Hepatocyte (in vitro differentiated cells): ENCODE measurements at regions not wholly inside any gene's neighbourhood (a gene's known extent, or its start where the extent isn't known, plus 50 kb on each side); places are given as distances from the start of the nearest gene placed in this dataset.

ENCODE experiments used
- DNase-seq: peaks from one replicate; pipeline ENCODE4 v3.0.0-alpha.2; 2016; ENCODE audit warnings: low spot score
- H2AFZ ChIP-seq: fragments of 200-600 bp; sonication (generic); 2 replicates; pipeline ENCODE4 v1.6.0; 2016; ENCODE audit warnings: antibody characterized with exemption, mild to moderate bottlenecking
- H3K27ac ChIP-seq: fragments of 200-600 bp; sonication (generic); 2 replicates; pipeline ENCODE4 v1.5.1; 2016; ENCODE audit warnings: mild to moderate bottlenecking
- H3K27me3 ChIP-seq: fragments of 200-600 bp; sonication (generic); 2 replicates; pipeline ENCODE4 v1.6.1; 2016
- H3K36me3 ChIP-seq: fragments of 200-600 bp; sonication (generic); replicated peaks from 2 replicates; pipeline ENCODE4 v1.5.1; 2016; ENCODE audit warnings: low read depth; ENCODE audit not compliant: insufficient read depth
- H3K4me1 ChIP-seq: fragments of 200-600 bp; sonication (generic); 2 replicates; pipeline ENCODE4 v1.5.1; 2016; ENCODE audit warnings: mild to moderate bottlenecking, moderate library complexity; ENCODE audit not compliant: insufficient read depth
- H3K4me2 ChIP-seq: fragments of 200-600 bp; sonication (generic); 2 replicates; pipeline ENCODE4 v1.6.0; 2016
- H3K4me3 ChIP-seq: fragments of 200-600 bp; sonication (generic); 2 replicates; pipeline ENCODE4 v1.5.1; 2016; ENCODE audit warnings: mild to moderate bottlenecking
- H3K79me2 ChIP-seq: fragments of 200-600 bp; sonication (generic); 2 replicates; pipeline ENCODE4 v1.6.0; 2017; ENCODE audit warnings: mild to moderate bottlenecking
- H3K9me2 ChIP-seq: fragments of 200-600 bp; sonication (generic); replicated peaks from 2 replicates; pipeline ENCODE4 v1.6.0; 2017; ENCODE audit warnings: mild to moderate bottlenecking; ENCODE audit not compliant: insufficient read depth
- H3K9me3 ChIP-seq: fragments of 200-600 bp; sonication (generic); 2 replicates; pipeline ENCODE4 v1.5.1; 2016; ENCODE audit warnings: low read depth, mild to moderate bottlenecking
- H4K20me1 ChIP-seq: fragments of 200-600 bp; sonication (generic); 2 replicates; pipeline ENCODE4 v1.6.0; 2016; ENCODE audit warnings: mild to moderate bottlenecking; ENCODE audit not compliant: insufficient read depth, poor library complexity, severe bottlenecking
- CTCF ChIP-seq: fragments of 200-600 bp; sonication (generic); IDR thresholded peaks from 2 replicates; pipeline ENCODE4 v1.5.1; 2016; ENCODE audit warnings: antibody characterized with exemption, mild to moderate bottlenecking; ENCODE audit not compliant: poor library complexity
- EZH2 ChIP-seq: fragments of 200-600 bp; sonication (generic); IDR thresholded peaks from 2 replicates; pipeline ENCODE4 v1.6.1; 2016; ENCODE audit warnings: antibody characterized with exemption, mild to moderate bottlenecking, borderline replicate concordance
- EZH2phosphoT487 ChIP-seq: fragments of 200-600 bp; sonication (generic); IDR thresholded peaks from one replicate; pipeline ENCODE4 v1.6.1; 2018; ENCODE audit warnings: antibody characterized with exemption, mild to moderate bottlenecking, low read depth, moderate library complexity; ENCODE audit not compliant: unreplicated experiment, severe bottlenecking
- WGBS: methylation state at CpG from one replicate; pipeline ENCODE4 v1.1.6; 2016; ENCODE audit warnings: low lambda C conversion rate; ENCODE audit errors: missing lambda C conversion rate; 5-methylcytosine and 5-hydroxymethylcytosine counted together

- Histone ChIP-seq H3K9me2 (no peaks in the 10 kb centered on the region), H3K4me2 (no peak overlapping the region), H4K20me1 (no peaks in the 10 kb centered on the region), H3K27ac (no peak overlapping the region), H3K79me2 (no peaks in the 10 kb centered on the region), H3K4me1 (peaks cover 14% of the 10 kb centered on the region), H2AFZ (no peak overlapping the region), H3K36me3 (no peaks in the 10 kb centered on the region), H3K9me3 (no peaks in the 10 kb centered on the region), H3K4me3 (no peak overlapping the region), H3K27me3 (no peaks in the 10 kb centered on the region)
- no peak for DNase-seq
- WGBS, result 73% methylated on average over 7 of the region's 7 CpGs
- no peak for TF ChIP-seq EZH2
- TF ChIP-seq CTCF, result no peak
- no peak for TF ChIP-seq EZH2phosphoT487
Measured at GRCh38 chr9:121572581-121572980, 72.9 kb upstream of the GGTA1 start.

GRCh38 chr9:121573717-121574485 lies 74.3 kb upstream of the GGTA1 start:
- Histone ChIP-seq H3K27ac (no peak overlapping the region), H3K4me2 (no peak overlapping the region), H2AFZ (no peak overlapping the region), H3K9me3 (no peaks in the 10 kb centered on the region), H3K4me1 (peaks cover 2% of the 10 kb centered on the region), H3K27me3 (no peaks in the 10 kb centered on the region), H3K4me3 (no peak overlapping the region), H3K36me3 (no peaks in the 10 kb centered on the region), H3K79me2 (no peaks in the 10 kb centered on the region), H3K9me2 (no peaks in the 10 kb centered on the region), H4K20me1 (no peaks in the 10 kb centered on the region)
- TF ChIP-seq CTCF (no peak), EZH2phosphoT487 (no peak), EZH2 (no peak)
- DNase-seq, result no peak
- WGBS, result 86% methylated on average over 10 of the region's 10 CpGs

- 75% methylated on average over 17 of the region's 18 CpGs for WGBS
- Histone ChIP-seq H3K27me3 (no peaks in the 10 kb centered on the region), H3K36me3 (no peaks in the 10 kb centered on the region), H3K4me1 (no peaks in the 10 kb centered on the region), H4K20me1 (no peaks in the 10 kb centered on the region), H3K4me2 (no peak overlapping the region), H3K79me2 (no peaks in the 10 kb centered on the region), H3K9me3 (no peaks in the 10 kb centered on the region), H3K27ac (no peak overlapping the region), H2AFZ (no peak overlapping the region), H3K4me3 (no peak overlapping the region), H3K9me2 (no peaks in the 10 kb centered on the region)
- DNase-seq, result no peak
- TF ChIP-seq EZH2phosphoT487, result no peak
- TF ChIP-seq CTCF, result no peak
- no peak for TF ChIP-seq EZH2
Measured at GRCh38 chr9:121574774-121575519, 75.3 kb upstream of the GGTA1 start.
